ENCODE measurements at regions not wholly inside any gene's neighbourhood (a gene's known extent, or its start where the extent isn't known, plus 50 kb on each side); places are given as distances from the start of the nearest gene placed in this dataset.
A peak's percentile ranks its signal among the peaks of the same experiment; 100 is the strongest.

DNA sequence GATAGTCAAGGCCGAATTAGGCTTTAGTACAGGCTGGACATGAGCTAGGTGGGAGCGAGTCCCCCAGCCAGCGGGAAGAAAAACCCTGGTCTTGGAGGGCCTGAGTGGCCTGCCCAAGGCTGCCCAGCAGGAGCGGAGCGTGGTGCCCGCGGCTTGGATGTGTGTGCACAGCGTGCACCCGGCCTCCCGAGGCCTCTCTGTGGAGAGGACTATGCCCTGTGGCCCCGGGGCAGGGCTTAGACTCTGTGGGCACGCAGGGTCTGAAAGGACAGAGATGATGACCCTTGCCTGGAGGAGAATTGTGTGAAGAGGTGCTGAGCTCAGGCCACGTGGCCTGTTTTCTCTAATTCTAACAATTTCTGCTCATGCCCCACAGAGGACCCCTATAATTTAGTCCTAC is 124.6 kb upstream of the IQSEC1 start:
- Mint-ChIP-seq H3K4me3 (no peak overlapping the region), H3K36me3 (ENCODE audit: low read depth) (no peaks in the 10 kb centered on the region), H3K9me3 (no peaks in the 10 kb centered on the region), H3K27me3 (peaks cover 27% of the 10 kb centered on the region), H3K27ac (no peak overlapping the region), H3K4me1 (peaks cover 17% of the 10 kb centered on the region)
- POLR2A ChIA-PET, result no interaction called here
- DNase-seq, result no peak
- CTCF ChIA-PET, result interaction anchor here (0.6 to 1.2 kb wide), 2 partner anchors 9 to 300 kb away, joined by 3 read pairs; no protein-coding TSS in a partner anchor

DNA sequence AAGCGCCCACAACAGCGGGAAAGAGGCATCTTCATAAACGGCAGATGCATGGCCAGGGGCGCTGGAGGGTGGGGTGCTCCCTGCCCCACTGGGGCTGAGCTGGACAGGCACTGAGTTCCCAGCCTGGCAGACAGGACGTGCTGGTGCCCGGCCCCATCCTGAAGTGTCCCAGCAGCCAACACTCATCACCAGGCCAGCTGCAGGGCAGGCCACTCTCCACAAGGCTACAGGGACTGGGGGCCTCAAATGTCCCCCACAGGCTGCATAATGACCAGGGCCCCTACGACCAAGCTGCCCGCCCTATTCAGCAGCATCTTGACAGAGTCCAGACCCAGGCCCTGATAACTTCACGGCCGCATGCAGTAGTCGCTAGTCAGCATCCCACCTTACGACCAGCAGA is 124.1 kb upstream of the IQSEC1 start:
- H3K4me3 Mint-ChIP-seq, result no peak overlapping the region
- DNase-seq, result no peak
- ChIA-PET POLR2A (no interaction called here), CTCF (no interaction called here)
- H3K27ac Mint-ChIP-seq, result no peak overlapping the region
- H3K9me3 Mint-ChIP-seq, result no peaks in the 10 kb centered on the region
- H3K36me3 Mint-ChIP-seq (ENCODE audit: low read depth), result no peaks in the 10 kb centered on the region
- peaks cover 17% of the 10 kb centered on the region for H3K4me1 Mint-ChIP-seq
- H3K27me3 Mint-ChIP-seq, result peaks cover 23% of the 10 kb centered on the region

DNA sequence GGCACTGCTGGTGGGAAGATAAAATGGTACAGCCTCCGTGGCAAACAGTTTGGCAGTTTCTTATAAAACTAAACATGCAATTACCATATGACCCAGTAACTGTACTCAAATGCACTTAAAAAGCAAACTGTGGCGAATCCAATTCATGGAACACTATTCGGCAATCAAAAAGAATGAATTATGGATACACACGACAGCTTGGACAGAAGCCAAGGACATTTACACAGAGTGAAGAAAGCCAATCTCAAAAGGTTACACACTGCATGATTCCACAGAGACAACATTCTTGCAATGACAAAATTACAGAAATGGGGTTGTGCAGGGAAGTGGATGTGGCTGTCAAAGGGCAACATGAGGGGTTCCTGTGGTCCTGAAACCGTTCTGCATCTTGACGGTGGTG is 122.1 kb upstream of the IQSEC1 start:
- no peak for DNase-seq

DNA sequence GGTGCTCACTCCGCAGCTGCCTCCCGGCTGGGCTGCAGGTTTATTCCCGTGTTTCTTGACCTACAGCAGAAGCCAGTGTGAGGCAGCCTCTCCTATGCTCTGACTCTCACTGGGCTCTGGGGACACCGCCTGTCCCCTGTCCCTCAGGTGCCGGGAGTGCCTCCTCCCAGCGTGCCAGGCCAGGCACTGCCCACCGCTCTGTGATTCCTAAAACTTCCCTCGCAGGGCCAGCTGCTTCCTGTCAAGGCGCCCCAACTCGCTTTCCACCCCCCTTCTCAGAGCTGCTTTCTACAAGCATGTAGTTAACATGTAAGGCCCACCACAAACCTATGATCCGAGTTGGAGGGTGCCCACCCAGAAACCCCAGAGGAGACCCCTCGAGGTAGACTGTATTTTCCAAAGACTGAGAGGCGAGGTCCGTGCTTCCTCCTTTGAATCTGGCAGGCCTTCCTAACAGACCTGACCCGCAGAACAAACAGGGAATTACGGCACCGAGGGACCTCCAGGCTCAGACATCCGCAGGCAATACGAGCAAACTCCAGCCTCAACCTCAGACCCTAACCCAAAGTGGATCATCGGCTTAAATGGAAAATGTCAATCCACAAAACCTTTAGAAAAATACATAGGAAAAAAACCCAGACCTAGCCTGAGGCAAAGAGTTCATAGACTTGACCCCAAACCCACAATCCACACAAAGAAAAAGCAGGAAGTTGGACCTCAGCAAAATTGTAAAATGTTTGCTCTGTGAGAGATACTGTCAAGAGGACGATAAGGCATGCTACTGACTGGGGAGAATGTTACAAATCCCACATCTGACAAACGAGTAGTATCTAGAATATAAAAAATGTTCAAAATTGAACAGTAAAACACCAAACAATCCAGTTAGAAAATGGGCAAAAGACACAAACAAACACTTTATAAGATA is 121.3 kb upstream of the IQSEC1 start:
- Mint-ChIP-seq H3K4me3 (no peak overlapping the region), H3K27me3 (peaks cover 9% of the 10 kb centered on the region), H3K4me1 (peaks cover 24% of the 10 kb centered on the region), H3K9me3 (peaks cover 2% of the 10 kb centered on the region), H3K36me3 (ENCODE audit: low read depth) (peaks cover 3% of the 10 kb centered on the region), H3K27ac (no peak overlapping the region)
- ChIA-PET POLR2A (no interaction called here), CTCF (interaction anchor here (1.3 kb wide), 1 partner anchor 42 kb away, joined by 3 read pairs; no protein-coding TSS in a partner anchor)
- no peak for DNase-seq

More for the DNA sequence above, 122.1 kb upstream of the IQSEC1 start:
- CTCF ChIA-PET, result no interaction called here
- no peak overlapping the region for H3K27ac Mint-ChIP-seq
- no peaks in the 10 kb centered on the region for H3K36me3 Mint-ChIP-seq (ENCODE audit: low read depth)
- peaks cover 19% of the 10 kb centered on the region for H3K4me1 Mint-ChIP-seq
- no peaks in the 10 kb centered on the region for H3K9me3 Mint-ChIP-seq
- POLR2A ChIA-PET, result no interaction called here
- H3K4me3 Mint-ChIP-seq, result no peak overlapping the region
- H3K27me3 Mint-ChIP-seq, result peaks cover 16% of the 10 kb centered on the region

DNA sequence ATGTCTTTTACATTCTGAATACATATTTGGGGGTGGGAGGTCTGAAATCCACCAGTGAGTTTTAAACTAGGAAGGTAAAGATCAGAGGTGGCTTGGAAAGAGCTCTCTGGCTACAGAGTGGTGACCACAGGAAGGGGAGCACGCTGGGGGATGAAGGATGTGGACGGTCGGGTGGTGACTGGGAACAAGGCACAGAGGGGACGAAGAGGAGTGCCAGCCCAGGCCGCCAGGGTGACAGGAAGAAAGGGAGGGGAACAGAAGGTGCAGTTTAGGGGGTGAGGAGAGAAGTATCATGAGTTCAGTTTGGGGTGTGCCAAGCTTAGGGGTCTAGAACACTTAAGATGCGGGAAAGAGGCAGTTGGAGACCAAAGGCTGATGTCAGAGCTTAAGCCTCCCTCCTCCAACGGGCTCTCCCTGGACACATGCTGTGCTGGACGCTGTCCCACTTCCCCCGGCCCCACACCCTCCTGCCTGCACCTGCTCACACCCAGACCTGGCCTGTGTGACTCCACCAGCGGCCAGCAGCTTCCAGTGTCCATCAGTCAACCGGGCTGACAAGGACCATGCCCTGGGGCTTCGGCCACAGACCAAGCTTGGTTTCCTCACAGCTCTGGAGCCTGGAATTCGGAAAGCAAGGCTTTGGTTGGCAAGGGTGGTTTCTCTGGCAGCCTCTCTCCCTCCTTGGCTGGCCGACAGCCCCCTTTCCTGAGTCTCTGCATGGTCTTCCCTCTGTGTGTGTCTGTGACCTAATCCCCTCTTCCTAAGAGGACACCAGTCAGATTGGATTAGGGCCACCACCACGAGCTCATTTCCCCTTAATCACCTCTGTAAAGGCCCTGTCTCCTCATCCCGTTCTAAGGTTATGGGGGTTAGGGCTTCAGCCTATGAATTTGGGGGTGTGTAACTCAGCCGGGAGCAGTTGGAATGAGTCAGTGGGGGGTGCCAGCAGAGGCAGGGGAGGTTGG is 120.4 kb upstream of the IQSEC1 start:
- Mint-ChIP-seq H3K4me1 (peaks cover 32% of the 10 kb centered on the region), H3K4me3 (no peak overlapping the region), H3K27me3 (peaks cover 9% of the 10 kb centered on the region), H3K27ac (no peak overlapping the region), H3K9me3 (peaks cover 3% of the 10 kb centered on the region), H3K36me3 (ENCODE audit: low read depth) (peaks cover 4% of the 10 kb centered on the region)
- ChIA-PET CTCF (interaction anchor here (0.5 to 1.3 kb wide), 2 partner anchors 41 to 94 kb away, joined by 3 to 6 read pairs; no protein-coding TSS in a partner anchor), POLR2A (no interaction called here)
- DNase-seq, result no peak

DNA sequence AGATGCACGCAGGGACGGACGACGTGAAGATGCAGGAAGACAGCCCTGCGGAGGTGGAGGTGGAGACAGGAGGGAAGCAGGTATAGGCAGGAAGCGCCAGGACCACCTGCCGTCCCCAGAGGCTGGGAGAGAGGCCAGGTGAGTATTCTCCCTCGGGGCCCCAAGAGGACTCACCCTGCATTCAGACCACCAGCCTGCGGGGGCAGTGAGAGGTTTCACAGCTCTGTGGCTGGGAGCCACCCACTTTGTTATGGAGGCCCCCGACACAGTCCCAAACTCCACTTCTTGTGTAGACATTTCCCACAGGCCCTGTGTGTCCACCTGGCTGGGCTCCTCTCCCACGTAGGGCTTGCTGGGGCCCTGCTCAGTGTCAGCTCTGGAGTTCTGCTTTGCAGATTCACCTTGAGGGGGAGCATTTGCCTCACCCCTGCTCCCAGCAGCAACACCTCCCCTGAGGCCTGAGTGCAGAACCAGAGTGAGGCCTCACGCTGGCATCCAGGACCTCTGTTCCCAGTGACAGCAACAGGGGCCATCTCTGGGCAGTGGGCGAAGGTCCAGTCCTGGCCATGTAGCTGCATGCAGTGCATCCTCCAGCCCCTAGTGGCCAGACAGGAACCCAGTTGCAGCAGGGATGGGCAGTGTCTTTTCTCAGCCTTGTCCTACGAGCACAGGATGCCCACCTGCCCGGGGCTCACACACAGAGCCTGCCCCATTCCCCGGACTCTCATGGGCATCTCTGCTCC is 119.4 kb upstream of the IQSEC1 start:
- peaks cover 4% of the 10 kb centered on the region for H3K36me3 Mint-ChIP-seq (ENCODE audit: low read depth)
- DNase-seq, result no peak
- ChIA-PET CTCF (interaction anchor here (0.8 kb wide), 1 partner anchor 25 kb away, joined by 3 read pairs; no protein-coding TSS in a partner anchor), POLR2A (no interaction called here)
- peaks cover 6% of the 10 kb centered on the region for H3K9me3 Mint-ChIP-seq
- H3K4me1 Mint-ChIP-seq, result peaks cover 33% of the 10 kb centered on the region
- peaks cover 9% of the 10 kb centered on the region for H3K27me3 Mint-ChIP-seq
- H3K4me3 Mint-ChIP-seq, result no peak overlapping the region
- H3K27ac Mint-ChIP-seq, result no peak overlapping the region

DNA sequence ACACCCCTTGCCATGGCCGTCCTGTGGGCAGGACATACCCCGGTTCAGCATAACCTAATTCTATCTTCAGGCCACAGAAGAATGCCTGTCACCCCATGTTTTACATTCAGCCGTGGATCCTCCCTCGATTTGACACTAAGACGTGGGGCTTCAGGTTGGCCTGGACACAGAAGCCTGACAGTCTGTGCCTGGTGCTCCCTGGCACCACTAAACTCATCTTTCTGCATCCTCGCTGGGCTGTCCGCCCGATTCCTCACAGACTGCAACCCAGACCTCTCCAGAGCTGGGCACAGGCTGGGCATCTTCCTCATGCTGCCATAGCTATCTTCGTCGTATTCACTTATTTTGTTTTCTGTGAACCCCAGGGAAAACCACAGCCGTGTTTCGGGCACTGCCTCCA is 117.8 kb upstream of the IQSEC1 start:
- peaks cover 9% of the 10 kb centered on the region for H3K9me3 Mint-ChIP-seq
- no peak overlapping the region for H3K4me3 Mint-ChIP-seq
- H3K36me3 Mint-ChIP-seq (ENCODE audit: low read depth), result peaks cover 4% of the 10 kb centered on the region
- H3K4me1 Mint-ChIP-seq, result peaks cover 27% of the 10 kb centered on the region
- ChIA-PET POLR2A (no interaction called here), CTCF (interaction anchor here (0.6 to 1.4 kb wide), 2 partner anchors 18 to 27 kb away, joined by 3 read pairs; no protein-coding TSS in a partner anchor)
- no peak for DNase-seq
- peaks cover 9% of the 10 kb centered on the region for H3K27me3 Mint-ChIP-seq
- no peak overlapping the region for H3K27ac Mint-ChIP-seq

DNA sequence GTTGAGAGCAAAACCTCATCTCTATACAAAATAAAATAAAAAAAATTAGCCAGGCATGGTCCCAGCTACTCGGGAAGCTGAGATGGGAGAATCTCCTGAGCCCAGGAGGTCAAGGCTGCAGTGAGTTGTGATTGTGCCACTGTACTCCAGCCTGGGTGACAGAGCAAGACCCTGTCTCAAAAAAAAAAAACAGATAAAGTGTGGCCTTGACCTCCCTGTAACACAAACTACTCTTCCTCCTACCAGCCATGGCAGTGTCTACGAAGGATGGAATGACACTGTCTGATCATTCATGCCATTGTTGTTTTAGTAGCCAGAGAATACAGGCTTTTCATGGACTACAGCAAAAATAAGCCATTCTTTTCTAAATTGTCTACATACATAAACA is 117.1 kb upstream of the IQSEC1 start:
- no peak for DNase-seq
- Mint-ChIP-seq H3K4me3 (no peak overlapping the region), H3K36me3 (ENCODE audit: low read depth) (peaks cover 4% of the 10 kb centered on the region), H3K4me1 (peaks cover 22% of the 10 kb centered on the region), H3K27me3 (peaks cover 8% of the 10 kb centered on the region), H3K9me3 (peaks cover 9% of the 10 kb centered on the region), H3K27ac (no peak overlapping the region)
- ChIA-PET POLR2A (no interaction called here), CTCF (no interaction called here)

DNA sequence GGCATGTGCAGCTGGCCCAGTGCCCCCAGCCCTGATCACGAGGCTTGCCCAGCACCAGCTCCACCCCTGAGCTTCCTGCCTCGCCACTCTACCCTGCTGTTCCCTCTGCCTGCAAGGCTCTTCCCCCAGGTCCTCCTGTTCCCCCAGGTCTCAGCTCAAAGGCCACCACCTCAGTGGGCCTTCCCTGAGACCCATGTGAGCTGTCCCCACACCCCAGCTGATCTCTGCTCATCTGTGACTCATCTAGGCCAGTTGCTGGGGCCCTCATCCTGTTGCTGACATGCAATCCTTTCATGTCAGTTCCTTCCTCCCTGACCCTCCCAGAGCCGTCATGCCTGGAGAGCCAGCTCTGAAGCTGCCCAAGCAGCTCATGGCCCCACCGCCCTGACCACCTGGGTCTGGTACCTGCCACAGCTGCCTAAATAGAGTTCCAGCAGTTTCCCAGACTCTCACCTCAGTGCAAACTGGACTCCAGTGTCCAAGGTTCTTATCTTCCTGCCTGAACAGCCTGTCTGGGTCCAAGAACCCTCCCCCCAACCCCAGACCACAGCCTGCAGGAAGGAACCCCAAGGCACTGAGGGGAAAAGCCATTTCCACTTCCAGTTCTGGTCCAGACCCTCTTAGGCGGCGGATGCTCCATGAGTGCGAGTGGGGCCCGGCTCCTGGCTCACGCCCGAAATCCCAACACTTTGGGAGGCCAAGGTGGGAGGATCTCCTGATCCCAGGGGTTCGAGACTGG is 116.6 kb upstream of the IQSEC1 start:
- peaks cover 9% of the 10 kb centered on the region for H3K9me3 Mint-ChIP-seq
- peaks cover 18% of the 10 kb centered on the region for H3K4me1 Mint-ChIP-seq
- H3K27ac Mint-ChIP-seq, result peak overlapping the region; percentile 93
- peaks cover 4% of the 10 kb centered on the region for H3K36me3 Mint-ChIP-seq (ENCODE audit: low read depth)
- peak overlapping the region; percentile 11 for H3K4me3 Mint-ChIP-seq
- peak; percentile 14 for DNase-seq
- ChIA-PET CTCF (interaction anchor here (1.1 kb wide), 1 partner anchor 10 kb away, joined by 3 read pairs; no protein-coding TSS in a partner anchor), POLR2A (no interaction called here)
- peaks cover 6% of the 10 kb centered on the region for H3K27me3 Mint-ChIP-seq

DNA sequence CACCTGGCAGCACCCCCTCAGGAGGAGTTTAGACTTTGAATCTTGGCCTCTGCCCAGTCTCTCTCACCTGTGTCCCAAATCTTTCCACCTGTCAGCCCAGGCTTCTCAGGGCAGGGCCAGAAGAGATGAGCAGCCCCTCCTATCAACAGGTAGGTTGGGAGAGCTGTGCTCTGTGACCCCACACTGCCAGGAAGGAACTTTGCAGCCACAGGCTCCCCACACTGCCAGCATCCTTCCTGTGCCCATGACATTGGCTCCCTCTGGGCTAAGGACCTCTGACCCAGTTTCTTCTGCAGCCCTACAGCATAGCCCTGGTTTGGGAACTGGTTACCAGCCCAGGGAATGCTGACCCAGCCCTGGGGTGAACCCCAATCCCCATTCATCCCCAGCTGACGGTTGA is 115.7 kb upstream of the IQSEC1 start:
- Mint-ChIP-seq H3K9me3 (peaks cover 9% of the 10 kb centered on the region), H3K36me3 (ENCODE audit: low read depth) (peaks cover 4% of the 10 kb centered on the region), H3K27me3 (peaks cover 8% of the 10 kb centered on the region), H3K27ac (peak overlapping the region; percentile 93), H3K4me3 (no peak overlapping the region), H3K4me1 (peaks cover 16% of the 10 kb centered on the region)
- ChIA-PET POLR2A (no interaction called here), CTCF (interaction anchor here (1.1 kb wide), 1 partner anchor 10 kb away, joined by 3 read pairs; no protein-coding TSS in a partner anchor)
- DNase-seq, result no peak

DNA sequence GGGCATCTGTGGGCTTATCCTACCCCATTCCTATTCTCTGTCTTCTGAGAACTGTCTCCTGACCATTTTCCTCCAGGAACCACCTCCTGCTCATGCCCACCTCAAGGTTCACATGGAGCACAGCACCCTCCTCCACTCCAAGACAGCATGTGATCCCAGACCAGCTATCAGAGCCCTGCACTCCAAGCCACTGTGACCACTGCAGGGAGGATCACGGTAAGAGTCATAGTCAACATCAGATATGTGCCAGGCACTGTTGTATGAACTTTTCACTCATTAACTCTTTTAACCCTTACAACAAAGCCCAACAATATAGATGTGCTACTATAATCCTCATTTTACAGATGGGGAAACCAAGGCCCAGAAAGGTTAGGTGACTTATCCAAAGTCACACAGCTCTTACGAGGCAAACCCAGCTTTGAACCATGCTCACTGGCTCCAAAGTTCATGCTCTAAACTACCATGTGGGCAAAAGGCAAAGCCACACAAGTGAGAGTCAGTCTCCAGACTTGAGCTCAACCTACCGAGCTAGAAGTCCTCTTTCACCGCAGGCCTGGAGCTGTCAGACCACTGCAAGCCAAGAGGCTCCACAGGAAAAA is 115.1 kb upstream of the IQSEC1 start:
- Mint-ChIP-seq H3K36me3 (ENCODE audit: low read depth) (peaks cover 4% of the 10 kb centered on the region), H3K27me3 (peaks cover 9% of the 10 kb centered on the region), H3K4me3 (no peak overlapping the region), H3K9me3 (peaks cover 9% of the 10 kb centered on the region), H3K4me1 (peaks cover 16% of the 10 kb centered on the region), H3K27ac (no peak overlapping the region)
- ChIA-PET POLR2A (no interaction called here), CTCF (interaction anchor here (1.1 kb wide), 1 partner anchor 11 kb away, joined by 3 read pairs; no protein-coding TSS in a partner anchor)
- DNase-seq, result no peak

Measured in activated CD4-positive, alpha-beta T cell treated with anti-CD3 and anti-CD28 coated beads, Interleukin-2, amount 10 ng/mL, durations not matched to agents 7 days and 5 days (primary cell).